ENCODE measurements at regions not wholly inside any gene's neighbourhood (a gene's known extent, or its start where the extent isn't known, plus 50 kb on each side); places are given as distances from the start of the nearest gene placed in this dataset.

DNA sequence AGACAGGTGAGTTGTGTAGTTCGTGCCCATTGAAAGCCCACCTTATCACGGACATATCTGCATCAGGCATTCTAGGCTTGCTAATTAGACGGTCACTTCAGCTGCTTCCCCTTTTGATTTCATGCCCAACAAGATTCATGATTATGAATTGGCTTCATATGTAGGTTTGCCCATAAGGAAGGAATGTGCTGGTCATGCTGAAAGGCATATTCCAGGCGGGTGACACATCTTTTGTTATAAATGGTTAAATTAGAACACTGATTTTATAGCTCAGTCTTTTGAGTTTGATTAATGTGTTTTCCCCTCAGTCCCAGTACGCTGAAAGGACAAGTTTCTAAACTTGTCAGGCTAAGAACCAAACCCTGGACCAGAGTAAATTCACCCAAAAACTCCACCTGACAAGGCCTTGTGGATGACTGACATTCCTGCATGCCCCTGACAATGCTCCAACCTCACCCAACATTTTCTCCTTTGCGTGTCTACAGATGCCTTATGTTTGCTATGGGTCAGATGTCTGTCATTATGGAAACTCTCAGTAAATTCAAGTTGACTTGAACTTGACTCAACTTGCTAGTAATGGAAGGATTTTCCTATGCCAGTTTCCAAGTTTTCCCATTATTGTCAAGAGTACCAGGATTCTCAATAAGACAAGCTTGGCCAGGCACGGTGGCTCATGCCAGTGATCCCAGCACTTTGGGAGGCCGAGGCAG is 421.9 kb downstream of the PMP22 start:
- no peak overlapping the region for H3K4me3 ChIP-seq
- TF ChIP-seq, protein P1, sequence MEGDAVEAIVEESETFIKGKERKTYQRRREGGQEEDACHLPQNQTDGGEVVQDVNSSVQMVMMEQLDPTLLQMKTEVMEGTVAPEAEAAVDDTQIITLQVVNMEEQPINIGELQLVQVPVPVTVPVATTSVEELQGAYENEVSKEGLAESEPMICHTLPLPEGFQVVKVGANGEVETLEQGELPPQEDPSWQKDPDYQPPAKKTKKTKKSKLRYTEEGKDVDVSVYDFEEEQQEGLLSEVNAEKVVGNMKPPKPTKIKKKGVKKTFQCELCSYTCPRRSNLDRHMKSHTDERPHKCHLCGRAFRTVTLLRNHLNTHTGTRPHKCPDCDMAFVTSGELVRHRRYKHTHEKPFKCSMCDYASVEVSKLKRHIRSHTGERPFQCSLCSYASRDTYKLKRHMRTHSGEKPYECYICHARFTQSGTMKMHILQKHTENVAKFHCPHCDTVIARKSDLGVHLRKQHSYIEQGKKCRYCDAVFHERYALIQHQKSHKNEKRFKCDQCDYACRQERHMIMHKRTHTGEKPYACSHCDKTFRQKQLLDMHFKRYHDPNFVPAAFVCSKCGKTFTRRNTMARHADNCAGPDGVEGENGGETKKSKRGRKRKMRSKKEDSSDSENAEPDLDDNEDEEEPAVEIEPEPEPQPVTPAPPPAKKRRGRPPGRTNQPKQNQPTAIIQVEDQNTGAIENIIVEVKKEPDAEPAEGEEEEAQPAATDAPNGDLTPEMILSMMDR (IDR thresholded peaks at IDR 0.05) = no peak
- no peak overlapping the region for H3K27ac ChIP-seq
- no peak for DNase-seq (ENCODE audit: low spot score)

DNA sequence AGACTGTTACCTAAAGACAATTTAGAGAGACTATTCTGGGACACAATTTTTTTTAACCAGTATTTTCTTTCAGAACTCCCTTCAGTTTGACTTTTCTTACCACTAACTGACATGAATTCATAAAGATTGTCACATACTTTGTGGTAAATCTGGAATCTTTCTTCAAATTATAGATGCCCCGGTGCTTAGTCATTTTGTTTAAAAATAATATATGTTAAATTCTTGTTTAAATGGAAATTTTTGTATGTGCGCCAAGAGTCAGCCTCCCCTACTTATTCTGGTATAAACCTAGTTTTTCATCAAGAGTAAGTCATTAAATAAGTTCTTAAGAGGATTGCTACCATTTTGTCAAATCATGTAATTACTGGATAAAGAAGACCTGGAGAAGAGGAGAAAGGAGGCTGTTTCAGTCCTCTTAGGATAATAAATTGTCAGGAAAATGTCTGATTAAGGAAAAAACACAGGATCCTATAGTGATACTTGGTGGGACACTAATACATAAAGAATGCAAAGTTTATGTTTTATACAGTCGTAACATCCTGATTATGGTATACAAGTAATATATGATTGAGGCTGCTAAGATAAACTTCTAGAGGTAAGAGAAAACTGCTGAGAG is 424.4 kb downstream of the PMP22 start:
- DNase-seq (ENCODE audit: low spot score) = no peak
- H3K4me3 ChIP-seq = no peak overlapping the region
- H3K27ac ChIP-seq = no peak overlapping the region
- TF ChIP-seq, protein P1 (IDR thresholded peaks at IDR 0.05) = no peak

DNA sequence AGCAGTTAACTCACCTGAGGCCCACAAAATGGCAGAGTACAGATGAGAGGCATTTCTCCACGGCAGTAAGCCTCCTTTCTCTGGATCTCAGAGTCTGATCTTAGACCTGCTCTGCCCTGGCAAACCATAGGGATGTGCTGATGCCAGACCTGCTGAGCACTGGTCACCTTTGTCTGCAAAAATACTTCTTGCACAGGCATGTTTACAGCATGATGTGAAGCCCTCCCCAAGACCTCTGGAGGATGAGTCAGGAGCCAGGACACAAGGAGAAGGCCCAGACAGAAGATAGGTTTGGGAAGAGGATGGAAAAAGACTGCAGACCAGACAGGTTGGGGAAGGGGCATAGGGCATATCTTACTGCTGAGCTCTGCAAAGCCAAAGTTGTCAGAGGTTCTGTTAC is 426.6 kb downstream of the PMP22 start:
- TF ChIP-seq, protein P1 (IDR thresholded peaks at IDR 0.05) = no peak
- H3K4me3 ChIP-seq = no peak overlapping the region

DNA sequence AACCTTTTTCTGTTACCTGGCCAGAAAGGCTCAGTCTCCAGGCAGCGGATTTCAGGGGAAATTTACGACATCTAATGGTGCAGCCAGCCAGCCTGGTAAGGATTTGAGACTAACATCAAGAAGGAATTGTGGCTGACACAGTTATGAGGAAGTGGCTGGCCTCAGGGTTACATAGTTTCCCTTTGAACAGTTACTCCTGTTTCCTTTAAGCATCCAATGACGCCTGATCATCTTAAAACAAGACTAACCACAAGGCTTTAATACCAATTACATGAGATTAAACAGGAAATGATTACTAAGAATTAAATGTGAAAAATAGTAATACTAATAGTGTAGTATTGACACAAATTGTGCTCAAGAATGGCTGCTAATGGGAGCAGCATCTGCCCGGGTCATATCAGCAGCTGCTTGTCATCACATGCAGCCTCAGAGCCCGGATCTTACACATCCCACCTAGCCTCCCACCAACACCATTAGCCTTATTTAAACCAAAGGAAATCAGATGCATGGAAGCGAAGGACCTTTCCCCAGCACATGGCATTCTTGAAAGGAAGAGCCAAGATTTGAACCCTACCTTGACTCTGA is 431.8 kb downstream of the PMP22 start:
- TF ChIP-seq, protein P1 (IDR thresholded peaks at IDR 0.05) = no peak
- Histone ChIP-seq H3K4me3 (no peak overlapping the region), H3K27ac (no peak overlapping the region)
- no peak for DNase-seq (ENCODE audit: low spot score)

More for the DNA sequence above, 426.6 kb downstream of the PMP22 start:
- no peak overlapping the region for H3K27ac ChIP-seq
- DNase-seq (ENCODE audit: low spot score) = no peak

DNA sequence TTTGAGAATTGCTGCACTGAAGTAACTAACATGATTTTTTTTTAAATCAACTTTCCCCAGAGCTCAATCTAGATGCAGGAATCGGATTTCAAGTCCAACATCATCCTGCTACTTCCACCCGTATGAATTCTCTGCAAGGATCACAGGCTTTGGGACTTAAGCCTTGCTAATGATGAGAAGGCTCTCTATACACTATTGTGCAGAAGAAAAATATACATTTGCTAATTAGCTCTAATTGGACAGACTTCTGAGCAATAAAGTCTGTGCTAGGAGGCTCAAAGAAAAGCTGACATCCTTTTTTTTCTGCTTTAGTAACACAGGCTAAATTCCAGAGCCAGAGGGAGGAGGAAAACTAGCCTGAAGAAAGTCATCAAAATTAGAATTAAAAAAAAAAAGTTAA is 433.6 kb downstream of the PMP22 start:
- no peak overlapping the region for H3K4me3 ChIP-seq
- H3K27ac ChIP-seq = no peak overlapping the region
- DNase-seq (ENCODE audit: low spot score) = no peak
- TF ChIP-seq, protein P1 (IDR thresholded peaks at IDR 0.05) = no peak

DNA sequence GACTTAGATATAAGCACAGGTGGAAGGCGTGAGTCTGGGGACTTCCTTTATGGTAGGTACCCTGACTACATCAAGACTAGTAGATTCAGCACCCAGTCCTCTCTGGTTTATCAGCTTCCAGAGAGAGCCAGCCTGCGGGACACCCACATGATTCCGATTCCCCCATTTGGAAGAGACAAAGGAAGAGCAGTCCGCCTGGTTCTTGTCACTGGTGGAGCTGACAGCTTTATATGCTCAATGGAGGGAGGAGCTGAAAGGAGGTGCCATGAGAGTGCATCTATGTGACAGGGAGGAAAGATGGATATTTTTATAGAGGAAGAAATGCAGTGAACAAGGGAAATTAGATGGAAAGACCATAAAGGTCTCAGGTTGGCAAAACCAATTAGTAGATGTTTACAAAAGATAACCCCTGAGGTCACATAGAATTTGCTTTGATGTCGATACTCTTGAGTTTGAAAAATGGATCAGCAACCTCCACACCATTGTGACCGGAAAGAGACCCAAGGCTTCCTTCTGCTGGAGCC is 437.7 kb downstream of the PMP22 start:
- DNase-seq (ENCODE audit: low spot score) = no peak
- H3K4me3 ChIP-seq = no peak overlapping the region
- TF ChIP-seq, protein P1 (IDR thresholded peaks at IDR 0.05) = no peak
- H3K27ac ChIP-seq = no peak overlapping the region
